Stimulated activated CD8-positive, alpha-beta memory T cell treated with anti-CD3 and anti-CD28 coated beads, Interleukin-4, amount 100 ng/mL, for 48 hours (primary cell): ENCODE measurements at regions not wholly inside any gene's neighbourhood (a gene's known extent, or its start where the extent isn't known, plus 50 kb on each side); places are given as distances from the start of the nearest gene placed in this dataset.
"Not testable (repeated sequence)": the region's sequence is repeated elsewhere in the genome, so short reads cannot be mapped to it uniquely, and the experiment has no call there.

Source experiments
- DNase-seq: peaks from one replicate; pipeline ENCODE4 v3.0.0-alpha.2; 2020

DNA sequence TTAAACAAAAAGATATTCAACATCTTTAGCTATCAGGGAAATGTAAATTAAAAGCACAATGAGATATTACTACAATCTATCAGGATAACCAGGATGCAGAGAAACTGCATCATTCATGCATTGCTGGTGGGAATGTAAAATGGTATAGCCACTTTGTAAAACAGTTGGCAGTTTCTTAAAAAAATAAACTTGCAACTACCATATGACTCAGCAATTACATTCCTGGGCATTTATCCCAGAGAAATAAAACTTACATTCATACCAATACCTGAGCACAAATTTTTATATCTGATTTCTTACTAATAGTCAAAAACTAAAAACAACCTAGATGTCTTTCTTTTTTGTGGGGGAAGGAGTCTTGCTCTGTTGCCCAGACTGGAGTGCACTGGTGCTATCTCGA, 190.3 kb upstream of the TAB2 start:
- no peak for DNase-seq

DNA sequence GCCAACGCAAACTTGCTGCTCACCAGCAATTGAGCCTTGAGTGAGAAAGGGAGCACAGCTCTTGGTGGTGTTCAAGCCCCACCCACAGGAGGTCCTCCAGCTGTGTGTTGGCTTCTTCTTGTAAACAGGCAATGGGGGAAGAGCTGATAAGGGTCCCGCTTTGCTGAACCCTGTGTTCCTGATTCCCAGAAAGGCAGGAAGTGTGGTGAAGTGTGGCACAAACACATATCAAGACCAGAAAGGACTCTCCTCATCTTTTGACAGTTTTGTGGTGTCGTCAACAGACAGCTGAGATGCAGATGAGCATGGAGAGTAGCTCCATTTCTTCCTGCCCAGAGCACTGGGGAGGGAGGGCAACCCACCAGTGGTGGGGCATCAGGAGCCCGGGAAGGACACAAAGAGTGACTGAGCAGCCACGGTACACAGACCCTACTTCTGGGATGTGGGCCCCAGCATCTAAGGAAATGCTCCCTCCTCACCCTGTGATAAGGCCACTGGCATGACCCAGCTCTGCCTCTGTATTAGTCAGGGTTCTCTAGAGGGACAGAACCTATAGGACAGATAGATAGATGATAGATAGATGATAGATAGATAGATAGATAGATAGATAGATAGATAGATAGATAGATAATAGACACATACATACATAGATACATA, 188.9 kb upstream of the TAB2 start:
- no peak for DNase-seq

DNA sequence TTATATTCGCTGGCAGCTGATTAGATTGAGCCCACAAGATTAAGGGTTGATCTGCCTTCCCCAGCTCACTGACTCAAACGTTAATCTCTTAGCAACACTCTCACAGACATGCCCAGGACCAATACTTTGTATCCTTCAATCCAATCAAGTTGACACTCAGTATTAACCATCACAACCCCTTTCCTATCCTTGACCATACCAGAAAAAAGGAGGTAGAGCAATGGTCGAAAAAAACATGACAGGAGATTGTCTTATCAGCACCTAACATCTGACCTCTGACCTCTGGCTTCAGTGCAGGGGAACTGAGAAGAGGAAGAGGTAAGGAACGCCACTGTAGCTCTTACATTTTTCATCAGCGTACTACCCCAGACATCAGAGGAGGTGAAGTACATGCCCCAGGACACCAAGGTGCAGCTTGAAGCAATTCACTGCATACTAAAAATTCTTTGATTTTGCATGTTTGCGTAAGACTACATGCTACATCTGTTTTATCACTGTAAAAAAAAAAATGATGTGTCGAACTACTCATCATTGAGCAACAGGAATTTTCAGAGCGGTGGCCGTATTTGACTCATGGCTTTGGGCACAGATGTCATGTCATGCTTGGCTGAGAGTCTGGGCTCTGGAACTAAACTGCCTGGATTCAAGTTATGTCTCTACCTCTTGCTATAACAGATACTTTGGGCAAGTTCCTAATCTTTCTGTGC, 188.0 kb upstream of the TAB2 start:
- no peak for DNase-seq

DNA sequence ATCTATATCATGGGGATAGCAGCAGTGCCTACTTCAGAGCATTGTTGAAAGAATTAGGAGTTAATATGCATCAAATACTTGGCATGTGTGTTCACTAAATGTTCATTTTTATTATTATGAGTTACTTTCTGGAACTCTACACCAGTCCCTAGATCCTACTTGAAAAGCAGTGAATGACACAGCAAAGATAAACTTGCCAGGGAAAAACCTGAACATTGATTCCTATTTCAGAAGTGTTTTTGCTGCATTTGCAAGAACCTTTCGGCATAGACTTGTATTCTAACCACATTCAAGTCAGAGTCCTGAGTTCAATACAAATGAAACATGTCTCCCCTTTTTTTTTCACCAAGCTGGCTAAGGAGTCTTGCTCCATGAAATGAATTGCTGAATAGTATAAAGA, 187.4 kb upstream of the TAB2 start:
- DNase-seq = no peak

DNA sequence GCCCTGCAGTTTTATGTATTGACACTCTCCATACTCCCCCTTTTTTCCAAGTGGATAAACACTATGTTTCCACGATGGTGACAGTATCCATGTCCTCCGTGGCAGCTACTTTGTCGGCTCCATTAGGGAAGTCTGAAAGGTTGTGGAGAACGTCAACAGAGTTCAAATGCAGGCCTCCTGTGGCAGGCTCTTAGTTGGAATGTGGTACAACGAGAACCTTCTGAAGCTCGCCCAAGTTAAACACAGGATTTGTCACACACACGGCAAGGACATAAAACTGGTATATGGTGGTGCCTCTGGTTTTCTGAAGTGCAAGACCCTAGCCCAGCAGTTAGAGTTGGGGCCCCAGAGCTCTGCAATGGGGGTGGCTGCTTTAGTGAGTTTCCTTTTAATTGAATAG, 187.0 kb upstream of the TAB2 start:
- no peak for DNase-seq

DNA sequence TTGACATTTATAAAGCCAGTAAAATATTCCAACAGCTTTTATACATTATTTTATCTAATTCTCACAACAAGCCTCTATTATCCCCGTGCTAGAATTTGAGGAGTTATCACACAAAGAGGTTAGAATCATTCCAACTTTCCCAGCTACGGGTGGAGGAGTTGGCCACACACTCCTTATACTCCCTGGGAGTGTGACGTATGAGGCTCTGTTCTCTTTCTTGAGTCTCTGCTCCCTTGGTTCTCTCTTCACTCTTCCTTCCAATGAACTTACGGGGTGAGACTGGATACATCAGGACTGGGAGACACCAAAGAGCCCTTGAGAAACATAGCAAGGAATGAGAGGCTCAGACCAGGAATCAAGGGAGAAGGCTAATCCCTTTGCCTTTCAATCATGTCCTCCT, 185.6 kb upstream of the TAB2 start:
- DNase-seq = no peak

DNA sequence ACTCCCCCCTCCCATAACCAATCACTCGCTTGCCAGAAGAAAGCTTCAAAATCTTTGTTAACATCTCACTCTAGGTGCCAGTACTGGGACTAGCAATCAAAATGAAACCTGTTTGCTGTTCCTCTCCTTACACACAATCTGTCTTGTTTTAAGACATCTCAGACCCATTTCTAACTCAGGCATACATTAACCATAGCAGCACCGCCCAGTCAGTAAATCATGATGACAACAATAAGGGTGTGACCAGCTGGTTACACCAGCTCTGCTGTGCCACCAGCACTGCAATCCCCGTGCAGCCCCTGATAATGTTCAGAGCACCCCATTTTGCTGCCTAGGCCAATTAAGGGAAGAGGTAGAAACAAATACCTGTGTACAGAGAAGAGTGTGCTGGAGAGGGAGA, 185.2 kb upstream of the TAB2 start:
- no peak for DNase-seq

DNA sequence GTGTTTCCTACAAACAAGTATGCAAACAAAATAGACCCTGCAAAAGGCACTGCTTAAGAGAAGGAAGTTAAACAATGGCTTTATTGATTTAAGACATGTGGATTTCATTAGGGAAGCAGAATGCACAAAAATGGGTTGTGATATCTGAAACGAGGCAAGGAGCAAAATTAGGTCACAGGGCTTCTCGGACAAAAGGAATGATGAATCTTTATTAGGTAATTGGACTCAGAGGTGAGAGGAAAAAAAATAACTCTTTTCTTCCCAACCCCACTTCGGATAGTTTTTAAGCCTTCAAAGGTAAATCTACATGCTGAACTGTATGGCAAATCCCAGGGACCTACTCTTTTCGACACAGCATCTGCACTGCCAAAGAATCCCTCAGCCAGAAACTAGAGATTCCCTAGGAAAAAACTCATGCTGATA, 183.0 kb upstream of the TAB2 start:
- DNase-seq = no peak

DNA sequence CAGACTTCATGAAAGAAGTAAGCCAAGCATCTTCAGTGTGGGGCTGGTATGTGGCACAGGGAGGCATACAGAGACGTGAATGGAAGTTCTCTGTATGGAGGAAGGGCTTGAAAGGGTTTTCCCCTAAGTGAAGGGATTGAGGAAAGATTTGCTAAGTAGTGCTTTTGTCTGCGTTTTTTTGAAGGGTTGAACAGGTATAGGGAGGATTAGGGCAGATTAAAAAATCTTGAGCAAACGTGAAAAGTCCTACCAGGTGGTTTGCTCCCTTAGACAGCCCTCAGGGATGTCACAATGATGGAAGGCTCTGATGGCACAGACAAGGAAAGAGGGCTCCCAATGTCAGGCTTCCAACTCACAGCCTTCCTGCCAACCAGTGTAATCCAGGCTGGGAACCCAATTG, 181.7 kb upstream of the TAB2 start:
- no peak for DNase-seq

DNA sequence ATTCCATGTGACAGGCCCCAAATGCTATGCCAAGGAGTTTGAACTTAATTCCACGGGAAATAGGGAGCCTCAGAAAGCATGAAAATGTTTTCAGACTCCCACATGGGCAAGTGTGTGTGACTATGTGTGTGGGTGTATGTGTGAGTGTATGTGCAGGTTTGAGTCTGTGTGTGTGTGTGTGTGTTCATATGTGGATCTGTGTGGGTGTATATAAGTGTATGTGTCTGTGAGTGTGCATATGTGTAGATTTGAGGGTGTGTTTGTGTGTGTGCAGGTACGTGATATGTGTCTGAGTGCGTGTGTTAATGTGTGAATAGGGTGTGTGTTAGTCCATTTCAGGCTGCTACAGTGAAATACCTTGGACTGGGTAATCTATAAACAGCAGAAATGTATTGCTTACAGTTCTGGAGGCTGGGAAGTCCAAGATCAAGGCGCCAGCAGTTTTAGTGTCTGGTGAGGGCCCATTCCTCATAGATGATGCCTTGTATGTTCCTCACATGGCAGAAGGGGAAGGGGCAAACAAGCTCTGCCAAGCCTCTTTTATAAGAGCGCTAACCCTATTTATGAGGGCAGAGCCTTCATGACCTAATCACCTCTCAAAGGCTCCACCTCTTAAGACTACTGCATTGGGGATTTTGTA, 181.1 kb upstream of the TAB2 start:
- DNase-seq = no peak

DNA sequence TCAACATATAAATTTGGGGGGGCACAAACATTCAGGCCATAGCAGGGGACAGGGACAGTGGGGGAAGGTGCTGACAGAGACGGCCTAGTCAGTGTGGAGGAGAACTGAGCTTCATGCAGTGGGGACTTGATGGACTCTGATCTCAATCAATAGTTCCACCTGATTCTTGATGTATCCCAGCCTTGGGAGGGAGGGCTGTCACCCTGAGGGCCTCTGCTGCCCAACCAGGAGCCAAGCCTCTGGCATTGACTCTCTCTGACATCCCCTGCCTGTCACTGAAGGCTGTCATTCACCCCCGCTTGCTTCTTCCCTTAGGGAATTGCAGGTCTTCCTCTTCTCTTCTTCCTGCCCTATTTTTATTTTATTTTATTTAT, 180.6 kb upstream of the TAB2 start:
- DNase-seq = no peak

DNA sequence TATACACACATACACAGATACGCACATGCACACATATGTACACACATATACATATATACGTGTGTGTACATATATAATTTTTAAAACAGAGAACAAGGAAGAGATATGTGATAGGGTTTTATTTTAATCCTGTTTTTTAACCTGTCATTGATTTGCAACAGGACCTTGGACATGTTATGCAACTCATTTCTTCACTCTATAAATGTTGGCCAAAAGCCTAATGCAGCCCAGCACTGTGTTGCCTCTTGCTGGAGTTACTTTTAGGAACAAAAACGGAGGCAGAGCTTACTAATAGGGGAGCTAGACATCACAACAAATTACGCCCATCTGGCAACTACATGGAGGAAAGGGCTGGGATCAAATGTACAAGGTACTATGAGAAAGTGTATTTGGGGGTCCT, 179.9 kb upstream of the TAB2 start:
- DNase-seq = no peak

DNA sequence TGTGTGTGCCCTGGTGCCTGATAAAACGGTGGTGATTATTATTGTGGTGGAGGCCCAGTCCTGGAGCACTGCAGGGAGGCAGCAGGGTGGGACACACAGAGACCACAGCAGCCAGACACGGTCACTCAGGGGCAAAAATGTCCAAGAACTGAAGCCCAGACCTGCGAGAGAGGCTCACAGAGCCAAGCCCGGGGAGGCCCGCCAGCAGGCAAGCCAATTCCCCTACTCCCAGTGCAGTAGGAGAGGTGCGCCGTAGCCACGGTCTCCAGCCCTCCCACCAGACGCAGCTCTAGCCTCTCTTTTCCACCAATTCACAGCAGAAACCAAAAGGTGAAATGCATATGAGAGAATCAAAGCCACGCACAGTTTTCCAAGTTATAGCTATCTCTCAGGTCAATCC, 179.4 kb upstream of the TAB2 start:
- no peak for DNase-seq

DNA sequence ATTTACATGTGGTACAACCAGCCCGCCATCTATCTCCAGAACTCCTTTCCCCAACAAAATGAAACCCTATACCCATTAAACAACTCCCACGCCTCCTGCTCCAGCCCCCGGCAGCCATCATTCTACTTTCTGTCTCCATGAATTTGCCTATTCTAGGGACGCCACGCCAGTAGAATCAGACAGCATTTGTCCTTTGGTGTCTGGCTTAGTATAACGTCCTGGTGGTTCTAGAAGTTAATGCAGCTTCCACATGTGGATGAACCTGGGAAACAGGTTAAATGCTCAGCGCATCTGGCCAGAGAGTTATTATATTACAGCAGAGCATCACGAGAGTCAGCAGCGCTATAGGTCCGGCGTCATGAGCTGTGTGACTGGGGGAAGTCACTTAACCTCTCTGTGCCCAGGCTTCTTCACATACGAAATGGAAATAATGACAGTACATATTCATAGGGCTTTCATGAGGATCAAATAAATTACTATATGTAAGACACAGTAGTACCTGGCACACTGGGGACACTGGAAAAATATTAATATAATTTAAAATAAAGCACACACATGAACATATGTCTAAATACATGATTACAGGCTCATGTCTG, 178.7 kb upstream of the TAB2 start:
- DNase-seq = no peak

DNA sequence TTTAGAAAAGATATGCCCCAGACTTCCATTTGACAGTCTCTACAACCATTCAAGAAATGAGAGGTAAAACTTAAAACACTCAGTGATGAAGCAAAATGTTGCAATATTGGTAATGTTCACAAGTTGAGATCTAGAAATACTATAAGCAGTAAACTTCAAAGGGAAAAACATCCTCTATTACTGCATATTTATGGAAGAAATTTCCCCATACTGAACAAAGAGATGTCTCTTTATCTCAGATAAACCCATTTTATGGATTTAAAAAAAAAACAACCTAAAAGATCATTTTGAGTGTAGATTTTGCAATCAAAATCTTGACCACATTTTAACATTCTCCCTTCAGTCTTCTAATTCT, 177.8 kb upstream of the TAB2 start:
- no peak for DNase-seq

DNA sequence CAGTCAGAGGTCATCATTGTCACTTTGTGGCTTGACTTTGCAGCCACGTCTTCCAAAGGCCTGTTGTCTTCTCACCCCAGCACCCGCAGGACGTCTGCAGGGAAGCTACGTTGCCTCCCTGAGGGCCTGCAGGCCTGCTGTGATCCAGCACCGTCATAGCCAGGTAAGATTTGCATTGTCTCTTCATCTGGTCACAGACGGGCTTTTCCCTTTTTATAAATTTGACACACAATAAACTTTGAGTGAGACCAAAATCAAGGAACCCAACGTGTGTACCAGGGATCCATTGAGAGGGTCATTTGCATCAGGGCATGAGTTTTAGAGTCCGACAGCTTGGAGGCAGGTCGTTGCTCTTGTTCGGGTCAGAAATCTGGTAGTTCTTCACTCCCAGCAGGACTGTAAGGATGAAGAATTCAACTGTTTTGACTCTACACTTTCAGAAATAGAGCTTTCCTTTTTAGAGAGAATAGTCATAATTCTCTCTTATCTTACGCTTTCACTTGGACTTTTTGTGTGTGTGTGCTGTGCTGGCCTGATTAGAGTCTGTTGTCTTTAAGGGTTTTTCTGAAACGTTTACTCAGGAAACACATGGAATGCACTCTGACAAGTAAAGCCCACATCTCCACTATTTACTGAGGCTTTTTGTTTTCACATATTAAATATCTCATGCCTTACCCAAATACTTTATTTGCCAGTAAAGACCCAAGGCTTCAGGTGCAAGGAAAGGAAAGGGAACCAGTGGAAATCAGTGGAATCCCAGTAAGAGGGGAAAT, 177.2 kb upstream of the TAB2 start:
- DNase-seq = peak; percentile 69

DNA sequence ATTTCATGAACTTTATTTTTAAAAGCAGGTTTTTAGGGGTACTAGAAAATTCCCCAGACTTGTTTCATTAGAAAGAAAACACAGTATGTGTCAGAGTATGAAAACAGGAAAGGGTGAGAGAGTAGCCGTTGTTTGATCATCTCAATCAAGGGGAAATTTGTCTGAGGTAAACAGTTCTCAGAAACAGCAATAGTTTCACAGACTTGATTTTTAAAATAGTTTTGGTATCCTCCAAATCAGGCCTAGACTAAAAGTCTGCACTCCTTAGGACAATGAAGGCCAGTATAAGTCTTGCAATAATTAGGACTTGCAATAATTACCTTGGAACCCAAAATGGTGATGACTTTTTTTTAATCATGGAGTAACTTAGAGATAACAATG, 176.6 kb upstream of the TAB2 start:
- no peak for DNase-seq

DNA sequence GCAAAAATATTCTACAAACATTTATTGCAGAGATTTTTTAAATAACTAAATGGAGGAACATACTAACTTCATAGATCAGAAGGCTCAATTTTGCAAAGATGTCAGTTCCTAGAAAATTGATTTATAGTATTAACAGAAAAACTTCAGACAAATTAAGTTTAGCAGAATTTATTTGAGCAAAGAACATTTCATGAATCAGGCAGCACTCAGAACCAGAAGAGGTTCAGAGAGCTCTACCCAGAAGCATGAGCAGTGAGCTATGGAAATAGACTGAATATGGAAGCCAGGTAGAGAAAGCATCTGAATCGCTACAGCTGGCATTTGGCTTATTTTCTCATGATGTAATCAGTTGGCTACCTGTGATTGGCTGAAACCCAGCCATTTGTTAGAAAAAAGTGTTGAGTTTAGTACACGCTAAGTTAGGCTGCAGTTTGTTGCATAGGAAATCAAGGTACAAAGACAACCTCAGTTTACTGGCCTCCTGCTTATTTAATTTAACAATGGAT, 174.5 kb upstream of the TAB2 start:
- DNase-seq = no peak

DNA sequence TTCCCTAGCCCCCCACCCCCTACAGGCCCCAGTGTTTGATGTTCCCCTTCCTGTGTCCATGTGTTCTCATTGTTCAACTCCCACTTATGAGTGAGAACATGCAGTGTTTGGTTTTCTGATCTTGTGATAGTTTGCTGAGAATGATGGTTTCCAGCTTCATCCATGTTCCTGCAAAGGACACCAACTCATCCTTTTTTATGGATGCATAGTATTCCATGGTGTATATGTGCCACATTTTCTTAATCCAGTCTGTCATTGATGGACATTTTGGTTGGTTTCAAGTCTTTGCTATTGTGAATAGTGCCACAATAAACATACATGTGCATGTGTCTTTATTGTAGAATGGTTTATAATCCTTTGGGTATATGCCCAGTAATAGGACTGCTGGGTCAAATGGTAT, 171.7 kb upstream of the TAB2 start:
- DNase-seq = not testable (repeated sequence)

DNA sequence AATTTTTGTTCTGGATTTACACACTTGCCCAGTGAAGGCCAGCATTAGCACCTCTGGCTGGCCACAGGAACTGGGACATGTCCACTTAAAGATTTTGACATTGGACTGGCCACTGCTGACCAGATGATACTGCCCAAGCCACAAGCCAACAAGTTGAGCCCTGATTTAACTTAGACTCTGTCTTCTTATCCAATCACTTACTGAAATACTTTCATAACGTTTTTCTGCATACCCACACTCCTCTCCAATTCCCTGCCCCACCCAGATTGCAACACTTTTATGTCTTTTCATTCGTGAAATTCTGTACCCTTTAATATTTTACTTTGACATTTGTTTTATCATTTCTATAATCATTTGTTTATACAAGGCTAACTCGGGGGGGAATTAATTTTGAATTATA, 170.3 kb upstream of the TAB2 start:
- no peak for DNase-seq

DNA sequence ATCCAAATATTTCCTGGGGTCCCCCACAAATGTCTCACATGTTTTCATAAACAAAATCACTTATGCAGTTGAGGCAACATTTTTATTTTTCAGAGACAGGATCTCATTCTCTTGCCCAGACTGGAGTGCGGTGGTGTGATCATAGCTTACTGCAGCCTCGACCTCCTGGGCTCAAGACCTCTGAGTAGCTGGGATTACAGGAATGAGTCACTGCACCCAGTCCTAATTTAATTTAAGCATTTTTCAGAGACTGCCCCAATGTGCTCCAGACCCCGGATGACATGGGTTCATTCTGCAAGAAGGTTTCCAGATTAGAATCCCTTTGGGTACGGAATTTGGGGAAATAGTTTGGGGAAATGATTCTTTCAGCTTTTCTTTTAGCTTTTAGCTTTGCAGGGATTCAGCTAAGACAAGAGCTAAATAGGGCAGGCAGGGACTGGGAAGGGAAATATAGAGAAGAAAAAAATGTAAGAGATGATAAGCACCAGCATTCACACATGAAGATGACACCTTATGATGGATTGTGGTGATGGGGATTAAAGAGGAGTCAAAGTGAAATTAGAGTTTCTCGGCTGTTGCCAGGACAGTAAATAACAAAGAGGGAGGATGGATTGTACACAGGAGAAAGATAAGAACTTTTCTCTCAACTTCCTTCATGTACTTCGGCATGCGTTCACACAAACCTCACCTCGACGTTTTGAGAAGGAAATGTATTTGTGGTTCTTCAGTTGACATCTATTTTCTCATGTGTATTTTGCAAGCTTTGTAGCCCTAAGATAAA, 169.4 kb upstream of the TAB2 start:
- no peak for DNase-seq

DNA sequence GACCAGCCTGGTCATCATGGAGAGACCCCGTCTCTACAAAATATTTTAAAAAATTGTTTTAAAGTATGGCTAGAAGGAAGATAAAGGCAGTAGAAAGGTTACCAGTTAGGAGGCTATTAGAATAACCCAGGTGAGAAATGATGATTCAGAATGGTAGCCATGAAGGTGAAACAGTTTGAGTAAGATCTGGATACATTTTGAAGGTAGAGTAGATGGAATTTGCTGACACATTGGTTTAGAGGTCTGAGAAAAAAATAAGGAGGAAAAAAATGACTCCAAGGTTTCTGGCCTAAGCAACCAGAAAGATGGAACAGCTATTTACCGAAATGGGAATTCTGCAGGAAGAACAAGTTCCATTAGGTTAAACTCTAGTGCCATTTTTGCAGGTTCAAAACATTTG, 167.9 kb upstream of the TAB2 start:
- no peak for DNase-seq

DNA sequence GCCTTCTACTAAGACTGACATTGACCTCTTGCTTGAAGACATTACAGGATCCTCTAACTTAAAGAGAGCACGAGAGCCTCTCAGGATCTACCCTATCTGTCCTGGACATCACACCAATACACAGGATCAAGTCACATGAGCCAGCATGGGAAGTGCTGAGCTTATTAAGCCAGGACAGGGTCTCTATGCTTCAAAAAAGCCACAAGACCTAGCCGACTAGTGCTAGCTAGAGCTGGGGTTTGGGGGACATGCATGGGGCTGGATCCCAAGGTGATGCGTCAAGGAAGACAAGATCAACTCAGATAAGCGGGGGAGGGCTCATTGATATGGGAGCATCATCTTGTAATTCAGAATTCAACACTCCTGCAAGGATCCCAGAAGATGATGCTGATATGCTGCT, 167.2 kb upstream of the TAB2 start:
- DNase-seq = no peak
